Stimulated activated CD4-positive, alpha-beta T cell treated with anti-CD3 and anti-CD28 coated beads, Interleukin-1b, Interleukin-23, amount 100 ng/mL, for 48 hours (primary cell): ENCODE measurements at regions not wholly inside any gene's neighbourhood (a gene's known extent, or its start where the extent isn't known, plus 50 kb on each side); places are given as distances from the start of the nearest gene placed in this dataset.

Source experiments
- DNase-seq: peaks from one replicate; pipeline ENCODE4 v3.0.0-alpha.2; 2020

DNA sequence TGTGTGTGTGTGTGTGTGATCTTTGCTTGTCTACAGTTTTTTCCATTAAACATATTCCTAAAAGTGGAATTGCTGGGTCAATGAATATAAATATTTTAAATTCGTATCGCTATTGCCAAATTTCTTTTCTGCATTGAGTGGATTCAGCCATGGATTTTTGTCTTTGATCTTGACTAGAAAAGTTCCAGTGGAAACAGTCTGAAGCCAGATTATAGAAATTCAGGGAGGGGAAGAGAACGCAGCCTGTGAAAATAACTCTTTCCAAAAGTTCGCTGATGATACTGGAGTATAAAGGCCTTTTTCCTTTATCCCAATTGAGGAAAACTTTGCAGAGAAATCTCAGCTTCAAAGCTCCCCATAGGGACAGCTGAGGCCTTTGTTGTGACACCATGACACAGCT is 292.3 kb upstream of the CD180 start:
- DNase-seq: no peak

DNA sequence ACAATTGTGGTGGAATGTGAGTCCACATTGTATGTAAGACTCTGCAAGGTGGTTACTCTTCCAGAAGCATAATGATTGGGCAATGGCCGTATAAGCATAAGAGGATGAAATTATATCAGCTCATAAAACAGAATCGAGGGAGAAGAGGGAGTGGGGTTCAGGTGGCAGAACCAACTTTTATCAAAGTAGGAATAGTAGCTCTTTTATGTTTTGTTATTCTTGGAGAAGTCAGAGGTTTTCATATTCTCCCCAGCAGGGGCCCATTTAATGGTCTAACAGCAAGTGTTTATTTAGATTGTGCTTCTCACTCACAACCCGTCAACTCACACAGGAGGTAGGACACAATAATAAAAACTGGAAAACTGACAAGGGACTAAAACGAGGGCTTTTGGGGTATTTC is 291.3 kb upstream of the CD180 start:
- DNase-seq: no peak

DNA sequence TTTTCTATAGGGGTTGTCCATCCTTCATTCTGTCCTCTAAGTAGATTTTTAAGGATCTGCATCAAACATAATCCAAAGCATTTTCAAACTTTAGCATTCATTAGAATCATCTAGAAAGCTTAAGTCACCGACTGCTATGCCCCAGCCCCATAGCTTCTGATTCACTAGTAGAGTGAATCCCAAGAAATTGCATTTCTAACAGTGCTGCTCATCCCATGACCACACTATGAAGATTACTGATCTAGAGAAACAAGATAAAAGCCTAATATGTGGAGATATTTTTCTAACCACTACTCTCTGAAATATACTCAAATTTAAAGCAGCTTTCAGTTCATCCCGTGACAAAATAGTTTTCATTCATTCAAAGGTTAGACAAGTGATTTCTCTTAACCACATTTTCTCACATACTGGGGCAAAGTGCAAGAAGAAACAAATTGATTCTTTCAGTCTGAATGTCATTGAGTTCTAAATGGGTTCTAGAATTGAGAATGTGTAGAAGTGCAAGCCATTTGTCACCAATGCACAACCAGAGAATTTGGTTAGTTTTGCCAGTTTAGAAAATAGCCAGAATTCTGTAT is 286.9 kb upstream of the CD180 start:
- DNase-seq: no peak

DNA sequence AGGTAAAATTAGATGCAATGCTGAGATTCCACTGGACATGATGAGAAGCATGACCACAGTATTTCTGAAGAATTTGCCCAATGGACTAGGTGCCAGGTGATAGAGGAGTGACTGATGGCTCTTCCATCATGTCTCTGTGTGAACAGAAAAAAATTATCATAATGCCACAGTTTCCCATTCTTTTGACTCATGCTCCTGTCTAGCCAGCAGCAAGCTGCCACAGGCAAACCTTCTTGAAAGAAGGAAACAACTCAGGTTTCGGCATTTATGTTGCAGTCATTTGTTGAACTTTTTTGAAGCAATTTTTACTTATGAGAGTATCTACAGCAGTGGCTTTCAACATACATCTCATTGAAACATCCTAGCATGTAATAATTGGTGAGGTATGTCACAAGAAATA is 284.8 kb upstream of the CD180 start:
- DNase-seq: no peak

DNA sequence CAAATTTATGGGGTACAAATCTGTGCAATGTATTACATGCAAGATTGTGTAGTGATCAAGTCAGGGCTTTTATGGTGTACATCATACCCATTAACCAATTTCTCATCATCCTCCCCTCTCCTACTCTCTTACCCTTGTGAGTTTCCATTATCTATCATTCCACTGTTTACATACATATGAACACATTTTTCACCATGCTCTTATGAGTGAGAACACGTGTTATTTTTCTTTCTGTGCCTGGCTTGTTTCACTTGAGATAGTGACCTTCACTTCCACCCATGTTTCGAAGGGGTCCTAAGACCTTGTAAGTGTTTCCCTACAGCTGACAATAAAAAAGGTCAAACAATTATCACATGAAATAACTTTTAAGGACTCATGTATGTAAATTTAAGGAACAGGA is 281.7 kb upstream of the CD180 start:
- no peak for DNase-seq

DNA sequence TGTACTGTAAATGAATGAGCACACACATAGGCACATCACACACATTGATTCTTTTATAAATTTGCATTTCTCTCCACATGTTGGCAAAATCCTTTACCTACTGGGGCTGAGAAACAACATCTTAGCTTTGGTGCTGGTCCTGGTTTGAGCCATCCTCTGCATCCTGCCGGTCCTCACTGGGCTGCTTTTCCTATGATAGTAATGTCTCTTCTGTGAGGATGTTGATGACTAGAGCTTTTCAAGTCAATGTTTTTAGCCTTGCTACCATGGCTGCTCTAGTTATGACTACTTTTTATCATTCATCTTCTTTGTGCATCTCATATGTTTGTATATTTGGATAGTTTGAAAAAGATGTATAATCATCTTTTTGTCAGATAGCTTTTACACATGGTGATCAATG is 280.4 kb upstream of the CD180 start:
- DNase-seq: no peak

DNA sequence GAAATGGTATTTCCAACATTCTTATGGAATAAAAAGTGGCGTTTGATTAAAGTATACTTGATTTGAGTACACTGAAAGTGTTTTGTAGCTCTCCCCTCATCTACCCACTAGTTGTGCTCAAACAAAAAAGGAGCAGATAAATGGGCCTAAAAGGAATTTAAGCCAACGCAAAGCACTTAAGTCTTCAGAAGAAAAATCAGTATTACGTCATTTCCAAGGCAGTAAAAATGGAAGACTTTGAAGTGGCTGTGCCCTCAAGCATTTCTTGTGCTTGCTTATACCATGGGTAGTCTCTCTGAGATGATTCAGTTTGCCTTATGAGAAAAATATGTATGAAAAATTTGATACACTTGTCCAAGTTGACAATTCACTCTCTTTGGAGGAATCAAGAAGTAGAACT is 279.9 kb upstream of the CD180 start:
- DNase-seq: no peak

DNA sequence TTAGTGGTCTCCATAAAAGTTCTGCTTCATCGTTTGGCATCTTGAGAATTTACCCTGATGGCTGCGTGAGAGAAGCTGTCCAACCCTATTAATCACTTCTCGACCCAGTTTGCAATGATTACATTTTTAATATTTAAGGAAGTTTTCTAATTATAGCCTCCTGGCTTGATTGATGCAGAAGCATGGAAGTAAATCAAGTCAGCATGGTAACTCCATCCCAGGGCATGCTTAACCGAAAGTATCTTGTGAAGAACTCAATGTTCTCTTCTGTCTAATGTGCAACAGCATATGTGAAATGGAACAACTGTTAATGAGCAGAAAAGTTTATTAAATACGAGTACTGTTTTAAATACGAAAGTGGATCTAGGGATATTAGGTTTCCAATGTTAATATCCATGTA is 278.9 kb upstream of the CD180 start:
- no peak for DNase-seq

DNA sequence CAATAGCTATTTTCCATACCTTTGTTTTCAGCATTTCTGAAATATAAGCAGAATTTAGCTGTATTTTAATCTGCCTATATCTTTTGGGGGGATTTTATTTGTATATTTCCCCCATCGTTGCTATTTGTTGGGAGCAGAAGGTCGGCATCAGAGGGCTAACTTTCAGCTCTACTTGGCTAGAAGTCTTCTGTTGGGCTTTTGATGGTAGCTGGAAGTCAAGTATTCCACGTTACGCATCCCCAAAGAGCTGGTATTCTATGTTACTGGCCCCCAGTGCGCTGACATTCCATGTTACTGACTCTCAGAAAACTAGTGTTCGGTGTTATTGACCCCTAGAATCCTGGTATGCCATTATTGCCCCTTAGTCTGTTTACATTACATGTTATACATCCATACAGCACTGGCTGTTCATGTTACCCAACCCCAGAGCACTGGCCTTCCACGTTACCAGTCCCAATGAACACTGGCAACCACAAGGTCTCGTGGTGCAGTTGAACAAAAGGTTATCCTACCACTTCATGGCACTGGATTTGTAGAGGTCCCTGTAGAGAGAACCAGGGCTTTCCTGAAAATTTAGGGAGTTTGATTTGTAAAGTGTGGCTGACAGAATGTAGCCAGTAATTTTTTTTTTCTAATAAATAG is 278.1 kb upstream of the CD180 start:
- DNase-seq: no peak

DNA sequence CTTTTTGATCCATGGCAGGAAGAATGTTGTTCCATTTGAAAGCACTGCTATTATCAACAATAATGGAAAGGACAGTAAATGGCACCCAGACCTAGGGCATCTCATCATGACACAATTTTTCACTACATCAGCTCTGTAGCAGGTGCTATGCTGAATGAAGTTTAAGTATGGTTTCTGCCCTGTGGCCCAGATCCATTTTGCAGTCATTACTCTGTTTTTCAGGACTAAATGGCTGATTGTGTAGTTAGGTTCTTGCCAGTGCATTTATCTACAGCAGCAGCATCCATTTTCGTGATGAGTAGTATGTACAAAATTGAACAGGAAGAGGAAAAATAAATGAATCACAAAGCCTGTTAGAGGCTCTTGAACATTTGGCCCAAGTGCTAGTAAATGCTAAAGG is 270.5 kb upstream of the CD180 start:
- no peak for DNase-seq

DNA sequence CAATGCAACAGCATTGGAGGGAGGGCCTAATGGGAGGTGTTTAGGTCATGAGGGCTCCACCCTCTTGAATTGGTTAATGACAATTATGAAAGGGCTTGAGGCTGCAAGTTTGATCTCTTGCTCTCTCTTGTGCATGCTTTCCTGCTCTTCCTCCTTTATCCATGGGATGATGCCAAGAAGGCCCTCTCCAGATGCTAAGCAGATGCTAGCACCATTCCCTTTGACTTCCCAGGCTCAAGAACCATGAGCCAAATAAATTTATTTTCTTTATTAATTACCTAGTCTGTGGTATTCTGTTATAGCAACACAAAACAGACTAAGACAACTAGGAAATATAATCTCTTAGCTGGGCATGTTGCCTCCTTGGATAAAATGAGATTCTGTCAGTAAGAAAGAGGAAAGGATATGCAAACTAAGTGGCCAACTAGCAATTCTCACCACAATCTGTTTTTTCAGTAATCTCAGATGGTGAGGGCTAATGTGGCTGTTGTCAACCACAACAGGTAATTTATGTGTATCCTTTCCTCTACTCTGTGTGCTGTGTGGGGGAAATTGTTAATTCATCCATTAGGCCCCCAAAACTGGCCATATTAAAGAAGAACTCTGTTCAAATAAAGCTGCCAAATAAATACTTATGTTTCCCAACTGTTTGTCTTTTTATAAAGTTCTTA is 269.1 kb upstream of the CD180 start:
- DNase-seq: no peak

DNA sequence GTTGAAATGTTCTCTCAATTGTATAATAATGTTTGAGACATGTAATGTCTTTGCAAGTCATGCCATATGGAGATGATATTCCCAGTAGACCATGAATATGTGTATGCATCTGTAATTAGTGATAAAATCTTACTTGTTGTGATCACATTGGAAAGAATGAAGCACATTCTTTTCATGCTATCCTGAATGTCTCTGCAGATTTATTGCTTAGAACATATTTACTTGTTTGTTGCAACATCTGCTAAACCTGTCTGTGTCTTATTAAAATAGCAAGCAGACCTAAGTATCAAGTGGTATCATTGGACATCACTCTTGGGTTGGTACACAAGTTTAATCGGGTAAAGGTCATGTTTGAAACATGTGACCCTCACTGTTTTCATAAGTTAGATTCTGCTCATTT is 265.5 kb upstream of the CD180 start:
- no peak for DNase-seq

DNA sequence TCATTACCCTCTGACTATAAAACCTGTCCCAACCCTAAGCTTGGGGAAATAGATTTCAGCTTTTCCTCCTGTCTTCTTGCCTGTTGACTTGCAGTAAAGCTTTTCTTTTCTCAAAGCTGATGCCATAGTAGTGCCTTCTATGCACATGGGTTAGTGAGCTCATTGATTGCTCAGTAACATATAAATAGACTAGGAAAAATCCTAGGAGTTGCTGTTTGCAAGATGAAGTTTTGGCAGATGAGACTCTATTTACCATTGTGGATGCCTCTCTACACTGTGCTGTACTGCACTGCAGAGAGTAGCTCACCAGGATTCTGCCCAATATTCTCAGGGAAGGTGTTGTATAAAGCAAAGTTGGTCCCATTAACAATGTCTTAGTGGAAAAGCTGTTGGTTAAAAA is 262.7 kb upstream of the CD180 start:
- DNase-seq: no peak

DNA sequence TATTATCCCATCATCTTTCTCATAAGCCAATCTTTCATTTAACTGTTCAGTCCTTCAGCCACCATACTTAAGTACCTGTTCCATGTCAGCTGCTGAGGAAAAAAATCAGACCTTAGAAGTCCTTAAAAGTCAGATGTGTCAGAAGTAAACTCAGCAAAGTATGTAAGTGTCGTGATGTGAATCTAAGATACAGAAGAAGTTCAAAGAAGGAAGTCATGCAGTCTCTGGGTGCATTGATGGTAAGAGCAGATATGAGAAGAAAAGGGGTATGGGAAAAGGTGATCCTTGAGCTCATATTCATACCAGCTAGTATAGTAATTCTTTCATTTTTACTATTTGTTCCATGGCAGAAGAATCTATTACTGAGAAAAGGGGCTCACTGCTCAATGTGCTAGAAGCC is 259.4 kb upstream of the CD180 start:
- no peak for DNase-seq

DNA sequence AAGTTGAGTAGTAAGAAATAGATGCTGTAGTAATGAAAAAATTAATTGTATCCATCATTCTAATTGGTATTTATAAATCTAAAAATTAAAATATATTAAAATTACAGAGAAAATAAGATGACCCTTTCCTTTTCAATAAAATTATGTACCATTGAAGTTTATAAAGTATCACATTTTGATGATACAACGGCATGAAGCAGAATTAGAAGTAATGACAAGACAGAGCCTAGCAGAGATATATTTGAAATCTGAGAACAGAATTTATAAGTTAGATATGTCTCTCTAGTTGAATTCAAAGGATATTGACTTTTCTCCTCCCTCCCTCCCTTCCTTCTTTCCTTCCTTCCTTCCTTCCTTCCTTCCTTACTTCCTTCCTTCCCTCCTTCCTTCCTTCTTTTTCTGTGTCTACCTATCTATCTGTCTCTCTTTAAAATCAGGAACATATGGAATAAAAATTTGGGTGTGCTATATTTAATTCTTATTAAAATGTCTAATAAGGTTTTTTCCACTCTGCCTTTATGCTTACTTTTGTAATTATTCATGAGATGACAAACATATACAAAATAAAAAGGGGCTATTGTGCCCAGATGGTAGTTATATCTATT is 258.5 kb upstream of the CD180 start:
- no peak for DNase-seq

DNA sequence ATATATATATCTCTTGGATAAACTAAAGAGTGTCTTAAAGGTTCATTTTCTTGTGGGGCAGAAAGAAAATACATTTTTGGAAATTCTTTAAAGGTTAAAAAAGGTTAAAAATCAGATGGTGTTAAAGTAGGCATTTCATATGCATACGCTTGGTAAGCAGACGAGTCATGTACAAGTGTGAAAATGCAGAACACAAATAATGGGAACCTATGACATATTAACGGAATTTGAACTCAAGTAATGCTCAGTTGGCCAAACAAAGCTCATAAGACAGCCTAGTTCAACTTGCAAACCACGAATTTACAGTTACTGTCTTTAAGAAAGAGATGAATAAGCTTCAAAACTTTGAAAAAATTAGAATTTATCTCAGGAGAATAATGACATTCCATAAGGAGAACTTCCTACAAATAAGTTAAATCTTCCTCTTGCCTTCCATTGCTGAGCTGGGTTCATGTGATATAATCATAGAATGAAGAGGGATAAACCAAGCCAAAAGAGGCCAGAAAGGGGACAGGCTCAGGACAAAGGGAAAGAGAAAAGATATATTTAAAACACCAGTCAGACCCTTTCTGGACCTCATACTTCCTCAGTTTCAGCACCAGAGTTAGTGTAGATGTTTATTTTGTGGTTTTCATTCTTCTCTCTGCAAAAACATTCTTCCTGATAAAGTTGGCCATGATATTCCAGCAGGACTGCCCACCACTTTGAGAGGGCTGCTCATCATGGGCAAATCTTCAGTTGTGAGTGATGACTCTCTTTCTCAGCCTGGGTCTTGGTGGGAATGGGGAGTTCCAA is 256.7 kb upstream of the CD180 start:
- no peak for DNase-seq

DNA sequence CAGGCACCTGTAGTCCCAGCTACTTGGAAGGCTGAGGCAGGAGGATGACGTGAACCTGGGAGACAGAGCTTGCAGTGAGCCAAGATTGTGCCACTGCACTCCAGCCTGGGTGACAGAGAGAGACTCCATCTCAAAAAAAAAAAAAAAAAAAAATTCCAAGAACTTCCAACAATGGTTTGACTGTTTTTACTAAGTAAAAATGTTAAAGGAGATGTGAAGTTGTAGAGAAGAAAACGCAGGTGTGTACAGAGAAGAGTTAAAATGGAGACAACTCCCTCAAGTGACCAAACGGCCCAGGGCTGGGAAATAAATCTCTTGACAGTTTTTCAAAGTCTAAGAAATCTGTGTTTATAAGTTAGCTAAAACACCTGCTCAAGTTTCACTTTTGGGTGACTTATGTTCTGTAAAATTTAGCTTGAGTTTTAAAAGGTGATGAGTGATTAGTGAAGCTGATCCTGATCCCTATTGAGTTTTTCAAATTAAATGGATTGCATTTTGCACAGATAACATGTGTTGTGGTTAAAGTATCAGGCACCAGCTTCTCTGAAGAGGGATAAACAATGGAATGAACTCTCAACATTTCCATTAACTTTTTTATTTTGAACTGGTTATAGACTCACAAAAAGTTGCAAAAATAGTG is 255.2 kb upstream of the CD180 start:
- no peak for DNase-seq

DNA sequence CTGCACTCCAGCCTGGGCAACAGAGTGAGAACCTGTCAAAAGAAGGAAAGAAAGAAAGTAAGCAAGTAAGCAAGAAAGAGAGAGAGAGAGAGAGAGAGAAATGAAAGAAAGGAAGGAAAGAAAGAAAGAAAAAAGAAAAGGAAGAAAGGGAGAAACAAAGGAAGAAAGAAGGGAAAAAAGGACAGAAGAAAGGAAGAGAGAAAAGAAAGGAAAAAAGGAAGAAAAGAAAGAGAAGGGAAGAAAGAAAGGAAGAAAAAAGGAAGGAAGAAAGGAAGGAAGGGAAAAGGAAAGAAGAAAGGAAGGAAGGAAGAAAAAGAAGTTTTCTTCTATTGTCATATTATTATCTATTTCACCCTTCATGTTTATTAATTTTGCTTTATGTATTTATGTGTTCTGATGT is 251.1 kb upstream of the CD180 start:
- DNase-seq: no peak

DNA sequence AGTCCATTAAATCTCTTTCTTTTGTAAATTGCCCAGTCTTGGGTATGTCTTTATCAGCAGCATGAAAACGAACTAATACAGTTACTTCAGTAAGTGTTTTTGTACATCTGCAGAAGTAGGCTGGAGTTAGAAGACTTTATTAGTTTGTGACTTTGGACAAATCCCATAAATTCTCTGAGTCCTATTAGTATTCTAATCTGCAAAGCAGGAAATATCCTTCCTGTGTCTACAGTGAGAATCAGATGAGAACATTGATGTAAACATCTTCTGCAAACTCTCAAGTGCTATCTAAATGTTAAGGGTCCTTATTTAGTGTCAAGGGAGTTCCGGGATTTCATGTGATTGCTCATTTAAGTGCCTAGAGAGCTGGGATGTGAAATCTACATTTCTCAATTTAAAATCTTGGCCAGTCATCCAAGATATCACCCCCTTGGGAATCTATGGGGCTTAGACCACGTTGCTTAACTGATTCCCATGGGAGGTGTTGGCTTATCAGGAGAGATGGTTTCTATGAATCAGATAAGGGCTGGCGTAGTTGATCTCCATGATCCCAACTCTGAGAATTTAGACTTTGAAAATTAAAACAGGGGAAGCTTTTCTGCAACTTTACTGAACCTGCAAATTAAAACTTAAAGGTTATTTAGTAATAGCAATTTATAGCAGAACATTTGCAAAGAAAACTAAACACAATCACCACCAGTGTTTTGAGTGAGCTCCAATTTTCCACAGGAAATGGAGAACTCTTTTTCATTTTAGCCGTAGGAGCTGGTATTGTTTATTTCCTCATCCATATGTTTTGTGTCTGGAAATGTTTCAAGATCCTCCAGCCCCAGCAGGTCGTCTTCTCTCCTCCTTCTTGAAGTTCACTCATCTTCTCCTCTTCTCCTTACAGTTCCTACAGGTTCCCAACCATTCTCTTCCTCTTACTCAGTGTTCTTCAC is 241.6 kb upstream of the CD180 start:
- no peak for DNase-seq

DNA sequence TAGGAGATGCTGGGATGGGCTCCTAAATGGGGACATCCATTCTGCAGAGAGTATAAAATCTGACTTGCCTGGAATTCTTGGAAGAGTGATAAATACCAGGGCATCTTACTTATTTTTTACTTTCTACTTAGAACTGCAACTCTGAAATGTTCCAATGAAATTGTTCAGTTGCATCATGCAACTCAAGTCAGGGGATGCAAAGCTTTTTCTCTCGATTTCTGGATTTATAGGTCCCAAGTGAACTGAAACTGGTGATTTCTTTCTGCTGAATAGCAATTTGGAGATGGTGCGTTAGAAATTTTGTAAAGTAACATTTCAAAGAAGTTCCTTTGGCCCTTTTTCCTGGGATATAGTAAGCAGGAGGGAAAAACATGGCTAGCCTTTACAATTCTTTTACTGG is 238.4 kb upstream of the CD180 start:
- DNase-seq: no peak

DNA sequence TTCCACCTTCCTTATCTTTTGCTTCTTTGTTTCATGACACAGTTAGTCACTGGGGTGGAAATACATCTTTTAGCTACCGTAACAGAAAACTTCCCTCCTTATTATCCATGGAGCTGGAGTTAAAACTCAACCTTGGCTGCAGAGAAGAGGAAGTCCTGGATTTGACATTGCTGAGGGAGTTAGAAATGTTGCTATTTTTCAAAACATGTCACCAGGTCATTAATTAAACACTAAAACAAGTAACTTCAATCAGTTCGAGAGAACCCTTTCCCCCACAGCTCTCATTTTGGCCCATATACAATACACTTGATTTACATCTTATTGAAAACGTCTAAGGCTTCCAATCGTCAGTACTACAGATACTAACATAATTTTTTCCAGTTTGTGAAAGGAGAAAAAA is 237.9 kb upstream of the CD180 start:
- DNase-seq: no peak

DNA sequence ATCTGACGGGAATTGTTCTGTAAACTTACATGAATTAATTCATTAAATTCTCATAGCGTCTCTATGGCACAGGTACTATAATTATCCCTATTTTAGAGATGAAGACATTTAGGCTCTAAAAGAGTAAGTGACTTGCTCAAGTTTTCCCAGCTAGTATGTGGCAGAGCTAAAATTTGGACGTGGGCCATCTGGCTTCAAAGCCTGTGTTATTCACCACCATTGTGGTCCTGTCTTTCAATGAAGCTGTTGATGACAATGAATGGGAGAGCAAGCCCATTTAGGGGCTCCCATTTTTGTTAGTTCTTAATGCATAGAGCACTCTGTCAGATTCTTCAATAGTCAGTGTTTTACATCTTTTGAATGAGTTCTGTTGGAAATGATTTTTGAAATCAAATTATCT is 236.0 kb upstream of the CD180 start:
- no peak for DNase-seq
